Breast epithelium (tissue), 3 donors: ENCODE measurements at regions not wholly inside any gene's neighbourhood (a gene's known extent, or its start where the extent isn't known, plus 50 kb on each side); places are given as distances from the start of the nearest gene placed in this dataset.

Source experiments
- CTCF ChIP-seq, 3 donors: fragments of 450-650 bp; IDR thresholded peaks; one replicate each; pipeline ENCODE4 v1.5.1; 2016 to 2017; ENCODE audit warnings: antibody characterized with exemption in 3 of 3, mild to moderate bottlenecking in 3 of 3, moderate library complexity in 3 of 3
- POLR2A ChIP-seq: fragments of 450-650 bp; IDR thresholded peaks from one replicate; pipeline ENCODE4 v1.6.1; 2016; ENCODE audit warnings: antibody characterized with exemption, mild to moderate bottlenecking, moderate library complexity
- POLR2AphosphoS5 ChIP-seq, 3 donors: sonication (generic); formaldehyde crosslinking; IDR thresholded peaks; one replicate each; pipeline ENCODE4 v1.6.1; 2017; ENCODE audit warnings: antibody characterized with exemption in 3 of 3

GRCh38 chr12:83622205-83622604 is 935.5 kb downstream of the TMTC2 start:
- TF ChIP-seq CTCF (IDR thresholded peaks at IDR 0.05) (no peak), POLR2A (no peak), POLR2AphosphoS5 (IDR thresholded peaks at IDR 0.05) (no peak)
